HL-60 (cell line): ENCODE measurements at regions not wholly inside any gene's neighbourhood (a gene's known extent, or its start where the extent isn't known, plus 50 kb on each side); places are given as distances from the start of the nearest gene placed in this dataset.
"Not testable (repeated sequence)": the region's sequence is repeated elsewhere in the genome, so short reads cannot be mapped to it uniquely, and the experiment has no call there.

ENCODE experiments used
- DNase-seq, 2 experiments: peaks; one replicate each; pipeline ENCODE4 v3.0.0-alpha.2; 2010 to 2020; ENCODE audit warnings: low read depth in 1 of 2, low spot score in 1 of 2
- H3K27ac ChIP-seq: fragments of 250-450 bp; sonication (Bioruptor Pico); replicated peaks from 2 replicates; pipeline ENCODE4 v1.5.1; 2020; ENCODE audit warnings: mild to moderate bottlenecking, moderate library complexity
- H3K27me3 ChIP-seq: fragments of 250-450 bp; sonication (Bioruptor Pico); 2 replicates; pipeline ENCODE4 v1.5.1; 2021; ENCODE audit warnings: mild to moderate bottlenecking, moderate library complexity; ENCODE audit not compliant: insufficient read depth, poor library complexity, severe bottlenecking
- H3K4me3 ChIP-seq: replicated peaks from 2 replicates; pipeline ENCODE4 v1.5.1; 2011; ENCODE audit warnings: mild to moderate bottlenecking, control low read depth, low read length; ENCODE audit not compliant: insufficient read depth
- GABPA ChIP-seq: IDR thresholded peaks from 2 replicates; pipeline ENCODE4 v1.6.1; 2012; ENCODE audit warnings: low read depth
- POLR2AphosphoS5 ChIP-seq: IDR thresholded peaks from 2 replicates; pipeline ENCODE4 v1.6.1; 2012; ENCODE audit warnings: low read depth
- SPI1 ChIP-seq: IDR thresholded peaks from 2 replicates; pipeline ENCODE4 v1.6.1; 2012; ENCODE audit warnings: low read depth, mild to moderate bottlenecking, borderline replicate concordance
- TF ChIP-seq, protein P1 (sequence below): IDR thresholded peaks from 2 replicates; pipeline ENCODE4 v1.6.1; 2012; ENCODE audit warnings: low read depth; ENCODE audit not compliant: insufficient replicate concordance
- TF ChIP-seq, protein P2 (sequence below): IDR thresholded peaks from one replicate; pipeline ENCODE4 v1.5.1; 2011; ENCODE audit warnings: low read length, control low read depth, inconsistent platforms; ENCODE audit not compliant: insufficient read depth

- TF ChIP-seq POLR2AphosphoS5 (no peak), GABPA (no peak), SPI1 (no peak)
- TF ChIP-seq, protein P1, sequence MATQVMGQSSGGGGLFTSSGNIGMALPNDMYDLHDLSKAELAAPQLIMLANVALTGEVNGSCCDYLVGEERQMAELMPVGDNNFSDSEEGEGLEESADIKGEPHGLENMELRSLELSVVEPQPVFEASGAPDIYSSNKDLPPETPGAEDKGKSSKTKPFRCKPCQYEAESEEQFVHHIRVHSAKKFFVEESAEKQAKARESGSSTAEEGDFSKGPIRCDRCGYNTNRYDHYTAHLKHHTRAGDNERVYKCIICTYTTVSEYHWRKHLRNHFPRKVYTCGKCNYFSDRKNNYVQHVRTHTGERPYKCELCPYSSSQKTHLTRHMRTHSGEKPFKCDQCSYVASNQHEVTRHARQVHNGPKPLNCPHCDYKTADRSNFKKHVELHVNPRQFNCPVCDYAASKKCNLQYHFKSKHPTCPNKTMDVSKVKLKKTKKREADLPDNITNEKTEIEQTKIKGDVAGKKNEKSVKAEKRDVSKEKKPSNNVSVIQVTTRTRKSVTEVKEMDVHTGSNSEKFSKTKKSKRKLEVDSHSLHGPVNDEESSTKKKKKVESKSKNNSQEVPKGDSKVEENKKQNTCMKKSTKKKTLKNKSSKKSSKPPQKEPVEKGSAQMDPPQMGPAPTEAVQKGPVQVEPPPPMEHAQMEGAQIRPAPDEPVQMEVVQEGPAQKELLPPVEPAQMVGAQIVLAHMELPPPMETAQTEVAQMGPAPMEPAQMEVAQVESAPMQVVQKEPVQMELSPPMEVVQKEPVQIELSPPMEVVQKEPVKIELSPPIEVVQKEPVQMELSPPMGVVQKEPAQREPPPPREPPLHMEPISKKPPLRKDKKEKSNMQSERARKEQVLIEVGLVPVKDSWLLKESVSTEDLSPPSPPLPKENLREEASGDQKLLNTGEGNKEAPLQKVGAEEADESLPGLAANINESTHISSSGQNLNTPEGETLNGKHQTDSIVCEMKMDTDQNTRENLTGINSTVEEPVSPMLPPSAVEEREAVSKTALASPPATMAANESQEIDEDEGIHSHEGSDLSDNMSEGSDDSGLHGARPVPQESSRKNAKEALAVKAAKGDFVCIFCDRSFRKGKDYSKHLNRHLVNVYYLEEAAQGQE, result no peak
- TF ChIP-seq, protein P2, sequence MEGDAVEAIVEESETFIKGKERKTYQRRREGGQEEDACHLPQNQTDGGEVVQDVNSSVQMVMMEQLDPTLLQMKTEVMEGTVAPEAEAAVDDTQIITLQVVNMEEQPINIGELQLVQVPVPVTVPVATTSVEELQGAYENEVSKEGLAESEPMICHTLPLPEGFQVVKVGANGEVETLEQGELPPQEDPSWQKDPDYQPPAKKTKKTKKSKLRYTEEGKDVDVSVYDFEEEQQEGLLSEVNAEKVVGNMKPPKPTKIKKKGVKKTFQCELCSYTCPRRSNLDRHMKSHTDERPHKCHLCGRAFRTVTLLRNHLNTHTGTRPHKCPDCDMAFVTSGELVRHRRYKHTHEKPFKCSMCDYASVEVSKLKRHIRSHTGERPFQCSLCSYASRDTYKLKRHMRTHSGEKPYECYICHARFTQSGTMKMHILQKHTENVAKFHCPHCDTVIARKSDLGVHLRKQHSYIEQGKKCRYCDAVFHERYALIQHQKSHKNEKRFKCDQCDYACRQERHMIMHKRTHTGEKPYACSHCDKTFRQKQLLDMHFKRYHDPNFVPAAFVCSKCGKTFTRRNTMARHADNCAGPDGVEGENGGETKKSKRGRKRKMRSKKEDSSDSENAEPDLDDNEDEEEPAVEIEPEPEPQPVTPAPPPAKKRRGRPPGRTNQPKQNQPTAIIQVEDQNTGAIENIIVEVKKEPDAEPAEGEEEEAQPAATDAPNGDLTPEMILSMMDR, result no peak
- no peak for DNase-seq
- H3K4me3 ChIP-seq, result no peak overlapping the region
- H3K27ac ChIP-seq, result no peak overlapping the region
- no peaks in the 10 kb centered on the region for H3K27me3 ChIP-seq
Measured at GRCh38 chr1:207259391-207259790, 62.1 kb upstream of the CD55 start.

DNA sequence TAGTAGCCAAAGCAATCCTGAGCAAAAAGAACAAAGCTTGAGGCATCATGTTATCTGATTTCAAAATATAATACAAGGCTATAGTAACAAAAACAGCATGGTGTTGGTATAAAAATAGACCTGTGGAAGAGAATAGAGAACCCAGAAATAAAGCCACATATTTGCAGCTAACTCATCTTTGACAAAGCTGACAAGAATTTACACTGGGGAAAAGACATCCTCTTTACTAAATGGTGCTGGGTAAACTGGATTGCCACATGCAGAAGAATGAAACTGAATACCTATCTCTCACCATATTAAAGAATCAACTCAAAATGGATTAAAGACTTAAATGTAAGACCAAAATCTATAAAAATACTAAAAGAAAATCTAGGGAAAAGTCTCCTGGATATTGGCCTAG, 59.5 kb upstream of the CD55 start:
- DNase-seq, result no peak
- TF ChIP-seq, protein P2, result no peak
- TF ChIP-seq, protein P1, result no peak
- TF ChIP-seq GABPA (no peak), POLR2AphosphoS5 (no peak), SPI1 (no peak)
- Histone ChIP-seq H3K27me3 (no peaks in the 10 kb centered on the region), H3K27ac (no peak overlapping the region), H3K4me3 (no peak overlapping the region)

- not testable (repeated sequence) for H3K27ac ChIP-seq, H3K4me3 ChIP-seq, DNase-seq, H3K27me3 ChIP-seq
Measured at GRCh38 chr1:207262891-207263290, 58.6 kb upstream of the CD55 start.

DNA sequence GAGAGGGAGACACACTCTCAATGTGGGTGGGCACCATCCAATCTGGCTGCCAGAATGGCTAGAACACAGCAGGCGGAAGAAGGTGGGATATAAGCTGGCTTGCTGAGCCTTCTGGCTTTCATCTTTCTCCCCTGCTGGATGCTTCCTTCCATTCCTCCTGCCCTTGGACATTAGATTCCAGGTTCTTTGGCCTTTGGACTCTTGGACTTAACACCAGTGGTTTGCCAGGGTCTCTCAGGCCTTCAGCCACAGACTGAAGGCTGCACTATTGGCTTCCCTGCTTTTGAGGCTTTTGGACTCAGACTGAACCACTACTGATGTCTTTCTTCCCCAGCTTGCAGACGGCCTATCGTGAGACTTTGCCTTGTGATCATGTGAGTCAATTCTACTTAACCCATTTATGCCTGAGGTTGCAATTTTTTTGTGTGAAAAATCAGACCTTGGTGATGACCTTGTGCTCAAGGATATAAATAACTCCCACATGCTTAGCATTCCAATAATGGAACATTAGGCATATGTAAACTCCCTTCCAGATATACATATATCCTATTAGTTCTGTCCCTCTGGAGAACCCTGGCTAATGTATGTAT, 56.7 kb upstream of the CD55 start:
- Histone ChIP-seq H3K27me3 (no peaks in the 10 kb centered on the region), H3K4me3 (no peak overlapping the region), H3K27ac (no peak overlapping the region)
- TF ChIP-seq, protein P2, result no peak
- TF ChIP-seq GABPA, result no peak
- TF ChIP-seq, protein P1, result no peak
- no peak for TF ChIP-seq POLR2AphosphoS5
- no peak for TF ChIP-seq SPI1
- no peak for DNase-seq
